DND-41 (cell line): ENCODE measurements at regions not wholly inside any gene's neighbourhood (a gene's known extent, or its start where the extent isn't known, plus 50 kb on each side); places are given as distances from the start of the nearest gene placed in this dataset.

Experiments used
- EZH2 ChIP-seq: IDR thresholded peaks from 3 replicates; pipeline ENCODE4 v1.6.1; 2012; ENCODE audit warnings: borderline replicate concordance, low read depth, mild to moderate bottlenecking, moderate library complexity, low read length, inconsistent platforms; ENCODE audit not compliant: severe bottlenecking
- TF ChIP-seq, protein P1 (sequence below): IDR thresholded peaks from 2 replicates; pipeline ENCODE4 v1.5.1; 2012; ENCODE audit warnings: borderline replicate concordance, low read length, moderate library complexity, mild to moderate bottlenecking; ENCODE audit not compliant: poor library complexity, severe bottlenecking; ENCODE audit errors: extremely low read depth

DNA sequence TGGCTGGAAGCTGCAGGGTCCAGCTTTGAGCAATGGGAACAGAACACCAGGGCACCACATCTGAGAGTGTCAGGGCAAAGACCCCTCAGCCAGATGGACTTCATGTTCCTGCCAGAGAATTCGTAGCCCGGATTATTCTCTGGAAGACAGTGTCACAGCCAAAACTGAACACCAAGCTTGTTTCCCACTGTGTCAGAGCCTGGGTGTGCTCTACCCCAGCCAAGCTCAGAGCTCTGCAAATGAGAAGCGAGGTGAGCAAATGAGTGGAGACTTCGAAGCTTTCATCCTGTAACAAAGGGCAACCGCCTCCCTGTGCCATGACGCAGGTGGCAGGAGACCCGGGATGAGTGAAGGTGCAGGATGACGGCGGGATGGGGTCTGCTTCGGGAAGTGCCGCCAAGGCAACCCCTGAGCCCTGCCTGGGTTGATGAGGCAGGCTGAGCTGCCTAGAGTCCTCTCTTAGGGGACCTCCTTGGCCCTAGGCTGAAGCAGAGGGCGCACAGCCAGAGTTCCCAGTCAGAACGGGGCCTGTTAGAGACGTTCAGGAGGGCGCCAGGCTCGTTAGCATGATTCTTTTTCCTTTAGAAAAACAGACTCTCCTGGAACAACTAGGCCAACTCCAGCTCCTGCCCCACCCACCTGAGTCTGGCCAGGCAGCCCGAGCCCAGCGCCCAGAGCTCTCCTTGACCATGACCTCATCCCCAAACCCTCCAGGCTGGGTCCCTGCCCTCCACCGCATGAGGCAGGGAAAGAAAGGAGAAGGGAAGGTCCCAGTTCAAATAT, 187.7 kb downstream of the SOD2 start:
- TF ChIP-seq, protein P1, sequence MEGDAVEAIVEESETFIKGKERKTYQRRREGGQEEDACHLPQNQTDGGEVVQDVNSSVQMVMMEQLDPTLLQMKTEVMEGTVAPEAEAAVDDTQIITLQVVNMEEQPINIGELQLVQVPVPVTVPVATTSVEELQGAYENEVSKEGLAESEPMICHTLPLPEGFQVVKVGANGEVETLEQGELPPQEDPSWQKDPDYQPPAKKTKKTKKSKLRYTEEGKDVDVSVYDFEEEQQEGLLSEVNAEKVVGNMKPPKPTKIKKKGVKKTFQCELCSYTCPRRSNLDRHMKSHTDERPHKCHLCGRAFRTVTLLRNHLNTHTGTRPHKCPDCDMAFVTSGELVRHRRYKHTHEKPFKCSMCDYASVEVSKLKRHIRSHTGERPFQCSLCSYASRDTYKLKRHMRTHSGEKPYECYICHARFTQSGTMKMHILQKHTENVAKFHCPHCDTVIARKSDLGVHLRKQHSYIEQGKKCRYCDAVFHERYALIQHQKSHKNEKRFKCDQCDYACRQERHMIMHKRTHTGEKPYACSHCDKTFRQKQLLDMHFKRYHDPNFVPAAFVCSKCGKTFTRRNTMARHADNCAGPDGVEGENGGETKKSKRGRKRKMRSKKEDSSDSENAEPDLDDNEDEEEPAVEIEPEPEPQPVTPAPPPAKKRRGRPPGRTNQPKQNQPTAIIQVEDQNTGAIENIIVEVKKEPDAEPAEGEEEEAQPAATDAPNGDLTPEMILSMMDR, result no peak
- TF ChIP-seq EZH2, result no peak
